ENCODE measurements at regions not wholly inside any gene's neighbourhood (a gene's known extent, or its start where the extent isn't known, plus 50 kb on each side); places are given as distances from the start of the nearest gene placed in this dataset.
"Not testable (repeated sequence)": the region's sequence is repeated elsewhere in the genome, so short reads cannot be mapped to it uniquely, and the experiment has no call there.

DNA sequence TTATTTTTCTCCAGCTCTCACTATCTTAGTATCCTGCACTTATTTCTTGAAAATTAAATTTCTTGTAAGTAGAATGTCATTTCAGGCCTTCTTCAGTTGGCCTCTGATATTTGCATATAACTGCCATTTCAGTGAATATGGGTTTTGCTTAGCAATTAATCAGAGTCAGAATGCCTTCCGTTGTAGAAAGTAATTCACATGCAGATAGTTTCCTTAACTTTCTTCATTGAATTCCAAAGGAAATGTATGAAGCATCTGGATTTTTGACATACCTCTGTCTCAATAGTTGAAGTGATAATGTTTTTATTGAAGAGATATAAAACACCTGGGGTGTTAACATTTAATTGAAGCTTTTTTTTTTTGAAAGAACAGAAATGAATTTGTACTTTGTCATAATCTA lies 914.1 kb upstream of the NXPH2 start:
- no peak overlapping the region for H3K4me3 ChIP-seq
- no peaks in the 10 kb centered on the region for H3K36me3 ChIP-seq
- no peaks in the 10 kb centered on the region for H3K9me3 ChIP-seq
- no peak for TF ChIP-seq POLR2A (IDR thresholded peaks at IDR 0.05)
- TF ChIP-seq, protein P1, sequence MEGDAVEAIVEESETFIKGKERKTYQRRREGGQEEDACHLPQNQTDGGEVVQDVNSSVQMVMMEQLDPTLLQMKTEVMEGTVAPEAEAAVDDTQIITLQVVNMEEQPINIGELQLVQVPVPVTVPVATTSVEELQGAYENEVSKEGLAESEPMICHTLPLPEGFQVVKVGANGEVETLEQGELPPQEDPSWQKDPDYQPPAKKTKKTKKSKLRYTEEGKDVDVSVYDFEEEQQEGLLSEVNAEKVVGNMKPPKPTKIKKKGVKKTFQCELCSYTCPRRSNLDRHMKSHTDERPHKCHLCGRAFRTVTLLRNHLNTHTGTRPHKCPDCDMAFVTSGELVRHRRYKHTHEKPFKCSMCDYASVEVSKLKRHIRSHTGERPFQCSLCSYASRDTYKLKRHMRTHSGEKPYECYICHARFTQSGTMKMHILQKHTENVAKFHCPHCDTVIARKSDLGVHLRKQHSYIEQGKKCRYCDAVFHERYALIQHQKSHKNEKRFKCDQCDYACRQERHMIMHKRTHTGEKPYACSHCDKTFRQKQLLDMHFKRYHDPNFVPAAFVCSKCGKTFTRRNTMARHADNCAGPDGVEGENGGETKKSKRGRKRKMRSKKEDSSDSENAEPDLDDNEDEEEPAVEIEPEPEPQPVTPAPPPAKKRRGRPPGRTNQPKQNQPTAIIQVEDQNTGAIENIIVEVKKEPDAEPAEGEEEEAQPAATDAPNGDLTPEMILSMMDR (IDR thresholded peaks at IDR 0.05) = no peak
- no peak for TF ChIP-seq POLR2AphosphoS5 (IDR thresholded peaks at IDR 0.05; ENCODE audit: insufficient read depth in 1 of 2, low read depth in 1 of 2)
- intact Hi-C loops (cut with DNase I) = no loop called here
- DNase-seq (ENCODE audit: extremely low spot score in 2 of 2) = no peak
- H3K27me3 ChIP-seq = no peaks in the 10 kb centered on the region
- no peak overlapping the region for H3K27ac ChIP-seq
- no peaks in the 10 kb centered on the region for H3K4me1 ChIP-seq

DNA sequence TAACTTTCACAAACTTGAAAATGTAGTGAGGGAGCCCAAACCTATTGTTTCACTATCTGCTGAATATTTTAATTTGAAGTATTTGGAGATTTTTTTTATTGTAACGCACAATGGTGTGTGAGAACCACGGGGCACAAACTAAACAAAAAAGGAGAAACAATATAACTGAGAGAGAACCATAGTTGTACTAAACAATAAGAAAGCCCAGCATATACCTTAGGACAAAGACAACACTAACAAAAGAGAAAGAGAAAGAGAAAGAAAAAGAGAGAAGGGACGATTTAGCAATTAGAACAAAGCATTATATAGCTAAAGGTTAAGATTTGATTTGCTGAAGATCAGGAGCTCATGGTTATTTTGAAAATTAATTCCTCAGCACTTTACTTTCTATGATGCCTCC lies 906.0 kb upstream of the NXPH2 start:
- Histone ChIP-seq H3K9me3 (no peaks in the 10 kb centered on the region), H3K27me3 (no peaks in the 10 kb centered on the region), H3K4me1 (no peaks in the 10 kb centered on the region), H3K4me3 (no peak overlapping the region), H3K36me3 (no peaks in the 10 kb centered on the region), H3K27ac (no peak overlapping the region)
- TF ChIP-seq, protein P1 (IDR thresholded peaks at IDR 0.05) = no peak
- TF ChIP-seq POLR2AphosphoS5 (IDR thresholded peaks at IDR 0.05; ENCODE audit: insufficient read depth in 1 of 2, low read depth in 1 of 2) = no peak
- no peak for TF ChIP-seq POLR2A (IDR thresholded peaks at IDR 0.05)
- intact Hi-C loops (cut with DNase I) = no loop called here
- no peak for DNase-seq (ENCODE audit: extremely low spot score in 2 of 2)

DNA sequence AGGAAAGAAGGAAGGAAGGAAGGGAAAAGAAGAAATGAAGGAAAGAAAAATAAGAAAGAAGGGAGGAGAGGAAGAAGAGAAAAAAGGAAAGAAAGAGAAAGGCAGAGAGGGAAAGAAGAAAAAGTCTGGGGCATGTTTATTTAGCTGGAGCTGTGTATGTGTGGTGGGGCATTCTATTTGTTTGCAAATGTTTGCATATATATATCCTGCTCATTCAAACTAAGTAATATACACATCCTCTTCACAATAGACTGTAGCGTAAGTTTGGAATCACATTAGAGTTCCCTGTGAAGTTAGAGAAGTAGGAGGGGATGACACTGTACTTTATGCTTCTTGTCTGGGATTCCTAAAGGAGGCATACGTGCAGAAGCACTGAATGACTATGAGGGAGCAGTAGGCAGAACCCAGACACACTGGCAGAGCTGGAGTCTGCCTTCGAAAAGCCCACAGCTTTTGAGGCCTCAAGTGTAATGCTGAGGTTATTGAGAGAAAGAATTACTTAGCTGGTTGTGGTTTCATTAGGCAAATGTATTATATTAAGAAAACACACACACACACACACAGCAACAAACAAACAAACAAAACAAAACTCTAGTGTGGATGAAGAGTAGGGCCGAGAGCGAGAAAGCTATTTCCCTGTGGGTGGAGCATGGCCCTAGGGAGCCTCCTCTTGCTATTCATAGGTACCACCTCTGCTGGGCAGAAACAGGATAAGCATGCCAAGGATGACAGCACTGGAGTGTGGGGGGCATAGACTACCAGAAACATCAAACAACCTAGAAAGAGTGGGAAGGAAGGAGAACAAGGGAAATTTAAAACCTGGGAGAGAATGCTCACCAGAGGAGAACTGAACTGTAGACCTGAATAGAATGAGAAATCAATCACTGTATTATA lies 905.1 kb upstream of the NXPH2 start:
- H3K9me3 ChIP-seq = no peaks in the 10 kb centered on the region
- H3K27ac ChIP-seq = no peak overlapping the region
- no peak for TF ChIP-seq POLR2AphosphoS5 (IDR thresholded peaks at IDR 0.05; ENCODE audit: insufficient read depth in 1 of 2, low read depth in 1 of 2)
- TF ChIP-seq, protein P1 (IDR thresholded peaks at IDR 0.05) = no peak
- no peak for TF ChIP-seq POLR2A (IDR thresholded peaks at IDR 0.05)
- intact Hi-C loops (cut with DNase I) = no loop called here
- H3K36me3 ChIP-seq = no peaks in the 10 kb centered on the region
- no peak for DNase-seq (ENCODE audit: extremely low spot score in 2 of 2)
- H3K27me3 ChIP-seq = no peaks in the 10 kb centered on the region
- no peaks in the 10 kb centered on the region for H3K4me1 ChIP-seq
- H3K4me3 ChIP-seq = no peak overlapping the region

DNA sequence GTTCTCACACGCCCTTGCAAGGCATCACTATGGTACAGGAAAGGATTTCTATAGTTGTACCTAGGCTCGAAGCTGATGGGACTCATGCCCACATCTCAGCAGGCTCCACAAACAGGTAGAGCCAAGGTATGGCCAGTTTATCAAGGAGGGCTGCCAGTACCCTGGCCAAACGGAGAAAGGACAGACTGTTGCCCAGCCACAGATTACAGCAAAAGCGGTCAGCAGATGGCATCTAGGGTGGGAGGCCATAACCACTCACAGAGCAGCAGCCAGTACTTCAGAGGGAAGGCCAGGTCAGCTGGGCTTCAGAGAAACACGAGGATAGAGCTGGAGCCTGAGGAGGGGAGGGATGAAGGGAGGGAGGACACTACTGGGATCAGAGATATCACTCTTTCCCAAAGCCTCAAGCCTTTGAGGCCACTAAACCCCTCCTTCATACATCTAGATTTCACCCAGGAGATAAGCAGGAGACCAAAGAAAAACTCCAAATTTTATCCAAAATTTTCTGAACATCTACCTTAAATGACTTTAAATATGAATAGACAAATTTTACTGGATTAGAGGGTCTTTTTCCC lies 904.2 kb upstream of the NXPH2 start:
- intact Hi-C loops (cut with DNase I) = no loop called here
- no peaks in the 10 kb centered on the region for H3K9me3 ChIP-seq
- TF ChIP-seq POLR2A (IDR thresholded peaks at IDR 0.05) = no peak
- no peak for TF ChIP-seq POLR2AphosphoS5 (IDR thresholded peaks at IDR 0.05; ENCODE audit: insufficient read depth in 1 of 2, low read depth in 1 of 2)
- TF ChIP-seq, protein P1 (IDR thresholded peaks at IDR 0.05) = no peak
- no peak overlapping the region for H3K4me3 ChIP-seq
- DNase-seq (ENCODE audit: extremely low spot score in 2 of 2) = no peak
- H3K4me1 ChIP-seq = no peaks in the 10 kb centered on the region
- no peaks in the 10 kb centered on the region for H3K36me3 ChIP-seq
- H3K27ac ChIP-seq = no peak overlapping the region
- H3K27me3 ChIP-seq = no peaks in the 10 kb centered on the region

DNA sequence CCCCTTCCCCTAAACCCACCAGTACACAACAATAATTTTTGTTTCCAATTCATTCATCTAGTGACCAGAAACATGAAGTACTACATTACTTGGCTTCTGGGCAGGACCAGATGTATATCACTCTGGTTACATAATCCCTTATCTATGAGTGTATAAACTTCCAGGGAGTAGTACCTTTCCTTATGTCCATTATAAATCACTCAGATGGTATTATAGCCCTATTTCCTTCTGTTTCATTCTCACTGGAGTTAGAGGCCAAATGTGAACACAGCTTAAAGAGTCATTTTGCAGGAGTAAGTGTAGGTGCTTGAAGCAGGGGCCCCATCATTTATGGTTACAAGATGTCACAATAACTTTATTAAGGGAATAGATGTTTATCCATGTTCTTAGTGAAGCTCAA lies 894.4 kb upstream of the NXPH2 start:
- no peak overlapping the region for H3K4me3 ChIP-seq
- H3K9me3 ChIP-seq = no peaks in the 10 kb centered on the region
- no peak overlapping the region for H3K27ac ChIP-seq
- DNase-seq (ENCODE audit: extremely low spot score in 2 of 2) = no peak
- no peaks in the 10 kb centered on the region for H3K36me3 ChIP-seq
- H3K4me1 ChIP-seq = no peaks in the 10 kb centered on the region
- no peaks in the 10 kb centered on the region for H3K27me3 ChIP-seq
- no peak for TF ChIP-seq POLR2A (IDR thresholded peaks at IDR 0.05)
- intact Hi-C loops (cut with DNase I) = no loop called here

DNA sequence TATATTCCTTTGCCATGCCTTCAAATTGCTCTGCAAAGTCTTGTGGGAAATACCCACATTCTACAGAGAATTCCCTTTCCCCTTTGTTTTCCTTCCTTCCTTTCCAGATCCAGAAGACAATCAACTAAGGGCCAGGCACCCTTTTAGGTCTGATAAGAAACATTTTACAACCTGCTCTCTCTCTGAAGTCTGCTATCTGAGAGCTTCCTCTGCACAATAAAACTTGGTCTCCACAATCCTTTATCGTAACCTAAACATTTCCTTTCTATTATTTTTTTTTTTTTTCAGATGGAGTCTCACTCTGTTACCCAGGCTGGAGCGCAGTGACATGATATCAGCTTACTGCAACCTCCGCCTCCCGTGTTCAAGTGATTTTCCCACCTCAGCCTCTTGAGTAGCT lies 893.3 kb upstream of the NXPH2 start:
- H3K36me3 ChIP-seq; H3K27me3 ChIP-seq; DNase-seq (ENCODE audit: extremely low spot score in 2 of 2); H3K9me3 ChIP-seq; H3K27ac ChIP-seq; intact Hi-C loops (cut with DNase I); H3K4me3 ChIP-seq; H3K4me1 ChIP-seq: not testable (repeated sequence)

All from vagina (tissue), 2 donors.